ENCODE measurements at regions not wholly inside any gene's neighbourhood (a gene's known extent, or its start where the extent isn't known, plus 50 kb on each side); places are given as distances from the start of the nearest gene placed in this dataset.

GRCh38 chr21:34229353-34229752 is 134.5 kb upstream of the KCNE2 start:
- TF ChIP-seq CTCF (IDR thresholded peaks at IDR 0.05) (no peak), ZFX (IDR thresholded peaks at IDR 0.05; ENCODE audit: borderline replicate concordance) (no peak)
